ENCODE measurements at regions not wholly inside any gene's neighbourhood (a gene's known extent, or its start where the extent isn't known, plus 50 kb on each side); places are given as distances from the start of the nearest gene placed in this dataset.

GRCh38 chr5:130279386-130279785 is 375.1 kb downstream of the CHSY3 start (continued):
- TF ChIP-seq ELK3 (CRISPR knock-in tag; IDR thresholded peaks at IDR 0.05) (no peak), HDAC3 (IDR thresholded peaks at IDR 0.05; ENCODE audit: borderline replicate concordance, partially characterized antibody) (no peak), MED1 (CRISPR knock-in tag; IDR thresholded peaks at IDR 0.05; ENCODE audit: borderline replicate concordance) (no peak)

GRCh38 chr5:130278136-130278535 is 373.9 kb downstream of the CHSY3 start:
- intact Hi-C loops (cut with micrococcal nuclease): no loop called here

More at GRCh38 chr5:130278136-130278535, 373.9 kb downstream of the CHSY3 start:
- CTCF ChIA-PET (ENCODE audit: low intra/inter-chr PET ratio): no interaction called here
- WGBS (ENCODE audit: insufficient coverage, low coverage, missing lambda C conversion rate): 0% methylated on average over 8 of the region's 8 CpGs
- FAIRE-seq: no peak
- Histone ChIP-seq H3K4me1 (replicated peaks in 1 of 2; ENCODE audit: control insufficient read depth in 2 of 2, insufficient read depth in 2 of 2, low read length in 2 of 2) (no peaks in the 10 kb centered on the region), H3K79me2 (ENCODE audit: control insufficient read depth, insufficient read depth, low read length) (no peaks in the 10 kb centered on the region), H3K9me3 (replicated peaks; ENCODE audit: control insufficient read depth, insufficient read depth, low read depth, low read length) (no peaks in the 10 kb centered on the region), H3K9me1 (ENCODE audit: control insufficient read depth, insufficient read depth, low read length) (no peaks in the 10 kb centered on the region), H3K36me3 (ENCODE audit: control insufficient read depth, insufficient read depth, low read length) (no peaks in the 10 kb centered on the region), H3K4me3 (no peak overlapping the region), H3K9ac (ENCODE audit: insufficient read depth in 1 of 2, low read depth in 2 of 2, low read length in 2 of 2) (no peak overlapping the region), H4K20me1 (replicated peaks; ENCODE audit: control insufficient read depth, insufficient read depth, low read length) (no peaks in the 10 kb centered on the region), H3K4me2 (ENCODE audit: insufficient read depth, low read length) (no peak overlapping the region), H3K27ac (ENCODE audit: extremely low read depth, low read depth, low read length) (no peak overlapping the region), H2AFZ (ENCODE audit: low read depth, low read length) (no peak overlapping the region), H3K27me3 (ENCODE audit: control insufficient read depth in 2 of 2, insufficient read depth in 2 of 2, low read length in 2 of 2) (no peaks in the 10 kb centered on the region)
- TF ChIP-seq ZNF232 (CRISPR knock-in tag; IDR thresholded peaks at IDR 0.05) (no peak), ZBTB11 (CRISPR knock-in tag; IDR thresholded peaks at IDR 0.05) (no peak), GABPB1 (CRISPR knock-in tag; IDR thresholded peaks at IDR 0.05) (no peak)
- in situ Hi-C loops (cut with MboI): no loop called here
- no peak for DNase-seq (ENCODE audit: extremely low read depth in 1 of 4, low spot score in 3 of 4)
- BruUV-seq (replicated peaks): no TSS peak
- POLR2A ChIA-PET: no interaction called here
- no peak for ATAC-seq
